Karpas-422 (cell line): ENCODE measurements at regions not wholly inside any gene's neighbourhood (a gene's known extent, or its start where the extent isn't known, plus 50 kb on each side); places are given as distances from the start of the nearest gene placed in this dataset.

ENCODE experiments used
- DNase-seq: peaks from one replicate; pipeline ENCODE4 v3.0.0-alpha.2; 2015
- H2AFZ ChIP-seq: fragments of 200-600 bp; sonication (generic); 2 replicates; pipeline ENCODE4 v1.6.1; 2014; ENCODE audit warnings: antibody characterized with exemption, low read length, mixed read lengths
- H3K27ac ChIP-seq: fragments of 200-600 bp; sonication (generic); 2 replicates; pipeline ENCODE4 v1.5.1; 2014; ENCODE audit warnings: mild to moderate bottlenecking, low read length, moderate library complexity
- H3K27me3 ChIP-seq: fragments of 200-600 bp; sonication (generic); 2 replicates; pipeline ENCODE4 v1.6.1; 2014; ENCODE audit warnings: low read length, mixed read lengths
- H3K36me3 ChIP-seq: fragments of 200-600 bp; sonication (generic); 2 replicates; pipeline ENCODE4 v1.6.1; 2014; ENCODE audit warnings: low read length, mixed read lengths; ENCODE audit not compliant: insufficient read depth
- H3K4me1 ChIP-seq: fragments of 200-600 bp; sonication (generic); 2 replicates; pipeline ENCODE4 v1.6.1; 2014; ENCODE audit warnings: mild to moderate bottlenecking, low read length, mixed read lengths
- H3K4me2 ChIP-seq: fragments of 200-600 bp; sonication (generic); 2 replicates; pipeline ENCODE4 v1.6.1; 2014; ENCODE audit warnings: low read length, low read depth, mild to moderate bottlenecking; ENCODE audit not compliant: poor library complexity, severe bottlenecking
- H3K4me3 ChIP-seq: fragments of 200-600 bp; sonication (generic); 2 replicates; pipeline ENCODE4 v1.5.1; 2014; ENCODE audit warnings: mild to moderate bottlenecking, antibody characterized with exemption, low read length, mixed read lengths
- H3K79me2 ChIP-seq: fragments of 200-600 bp; sonication (generic); 2 replicates; pipeline ENCODE4 v1.6.1; 2014; ENCODE audit warnings: mild to moderate bottlenecking, low read length, mixed read lengths
- H3K9ac ChIP-seq: fragments of 200-600 bp; sonication (generic); 2 replicates; pipeline ENCODE4 v1.6.0; 2014; ENCODE audit warnings: low read length
- H3K9me2 ChIP-seq: fragments of 200-600 bp; sonication (generic), shearing (Covaris generic); replicated peaks from 2 replicates; pipeline ENCODE4 v1.6.0; 2014; ENCODE audit warnings: mild to moderate bottlenecking, low read length, moderate library complexity; ENCODE audit not compliant: insufficient read depth
- H3K9me3 ChIP-seq: fragments of 300-700, 200-600 bp; sonication (generic); 2 replicates; pipeline ENCODE4 v1.6.1; 2014; ENCODE audit warnings: low read length, mixed read lengths
- H4K20me1 ChIP-seq: fragments of 200-600 bp; sonication (generic); 2 replicates; pipeline ENCODE4 v1.6.1; 2014; ENCODE audit warnings: mild to moderate bottlenecking, antibody characterized with exemption, low read length, low read depth; ENCODE audit not compliant: insufficient read depth

DNA sequence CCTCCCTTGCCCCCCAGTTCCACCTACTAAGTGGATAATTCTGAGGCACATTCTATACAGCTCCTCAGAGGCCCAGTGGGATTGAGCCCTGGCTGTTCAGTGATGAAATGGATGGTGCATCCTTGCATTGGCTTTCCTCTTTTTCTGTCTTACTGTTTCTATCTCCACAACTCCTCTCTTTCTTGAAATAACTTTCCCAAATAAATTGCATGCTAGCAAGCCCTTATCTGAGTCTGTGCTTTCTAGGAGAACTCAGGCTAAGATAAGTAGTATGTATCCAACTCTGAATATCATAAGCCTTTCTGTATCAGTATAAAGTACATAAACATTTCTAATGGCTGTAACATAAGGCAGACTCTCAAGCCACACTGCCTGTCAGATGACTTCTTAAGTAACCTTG is 603.8 kb upstream of the USP24 start:
- no peaks in the 10 kb centered on the region for H3K9me2 ChIP-seq
- no peaks in the 10 kb centered on the region for H3K36me3 ChIP-seq

DNA sequence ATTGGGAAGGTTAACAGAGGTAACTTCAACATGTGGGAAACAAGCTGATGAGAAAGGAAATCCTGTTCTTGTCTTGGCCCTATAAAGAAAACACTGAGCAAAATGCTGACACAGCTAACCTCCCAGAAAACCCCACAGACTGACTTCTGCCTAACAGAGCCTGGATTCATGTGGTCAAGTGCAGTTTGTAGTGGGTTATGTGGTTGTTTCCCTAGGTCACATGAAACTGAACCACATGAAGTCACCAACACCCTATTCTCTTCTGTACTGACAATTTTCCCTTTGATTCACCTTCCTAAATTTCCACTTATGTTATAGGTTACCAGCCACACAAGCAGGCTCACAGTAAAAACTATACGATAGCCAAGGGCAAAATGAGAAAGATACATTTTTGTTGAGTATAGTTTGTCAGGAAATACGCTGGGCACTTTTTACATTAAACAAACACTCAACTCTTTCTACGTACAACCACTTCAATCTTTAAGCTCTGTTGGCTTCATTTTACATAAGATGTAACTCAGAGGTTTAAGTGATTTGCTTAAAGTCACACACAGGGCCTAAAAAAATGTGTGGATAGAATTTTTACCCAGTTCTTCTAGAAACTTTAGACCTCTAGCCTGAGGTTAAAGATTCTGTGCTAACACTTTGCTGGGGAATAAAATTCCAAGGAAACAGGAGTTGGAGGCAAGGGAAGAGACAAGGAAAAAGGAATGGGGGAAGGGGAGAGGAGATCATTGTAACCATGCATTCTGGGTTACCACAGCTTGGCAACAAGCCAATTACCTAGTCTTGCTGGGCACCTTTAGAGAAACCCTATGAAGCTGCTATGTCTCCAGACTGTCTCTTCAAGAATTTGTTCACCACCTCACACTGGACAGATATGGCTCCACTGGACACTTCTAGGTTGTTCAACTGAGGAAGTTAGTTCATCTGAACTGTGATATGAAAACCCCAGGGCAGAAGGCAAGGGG is 601.6 kb upstream of the USP24 start:
- H2AFZ ChIP-seq = no peak overlapping the region
- H3K27me3 ChIP-seq = no peaks in the 10 kb centered on the region
- no peaks in the 10 kb centered on the region for H4K20me1 ChIP-seq
- no peaks in the 10 kb centered on the region for H3K9me2 ChIP-seq
- H3K4me2 ChIP-seq = no peak overlapping the region
- H3K27ac ChIP-seq = no peak overlapping the region
- no peaks in the 10 kb centered on the region for H3K79me2 ChIP-seq
- no peaks in the 10 kb centered on the region for H3K4me1 ChIP-seq
- H3K4me3 ChIP-seq = no peak overlapping the region
- no peak for DNase-seq
- H3K9ac ChIP-seq = no peak overlapping the region
- H3K9me3 ChIP-seq = no peaks in the 10 kb centered on the region
- H3K36me3 ChIP-seq = no peaks in the 10 kb centered on the region

More for the DNA sequence above, 603.8 kb upstream of the USP24 start:
- Histone ChIP-seq H3K4me3 (no peak overlapping the region), H3K27ac (no peak overlapping the region), H3K4me2 (no peak overlapping the region), H3K27me3 (no peaks in the 10 kb centered on the region), H3K9ac (no peak overlapping the region), H2AFZ (no peak overlapping the region), H3K9me3 (no peaks in the 10 kb centered on the region), H4K20me1 (no peaks in the 10 kb centered on the region), H3K4me1 (no peaks in the 10 kb centered on the region), H3K79me2 (no peaks in the 10 kb centered on the region)
- no peak for DNase-seq

DNA sequence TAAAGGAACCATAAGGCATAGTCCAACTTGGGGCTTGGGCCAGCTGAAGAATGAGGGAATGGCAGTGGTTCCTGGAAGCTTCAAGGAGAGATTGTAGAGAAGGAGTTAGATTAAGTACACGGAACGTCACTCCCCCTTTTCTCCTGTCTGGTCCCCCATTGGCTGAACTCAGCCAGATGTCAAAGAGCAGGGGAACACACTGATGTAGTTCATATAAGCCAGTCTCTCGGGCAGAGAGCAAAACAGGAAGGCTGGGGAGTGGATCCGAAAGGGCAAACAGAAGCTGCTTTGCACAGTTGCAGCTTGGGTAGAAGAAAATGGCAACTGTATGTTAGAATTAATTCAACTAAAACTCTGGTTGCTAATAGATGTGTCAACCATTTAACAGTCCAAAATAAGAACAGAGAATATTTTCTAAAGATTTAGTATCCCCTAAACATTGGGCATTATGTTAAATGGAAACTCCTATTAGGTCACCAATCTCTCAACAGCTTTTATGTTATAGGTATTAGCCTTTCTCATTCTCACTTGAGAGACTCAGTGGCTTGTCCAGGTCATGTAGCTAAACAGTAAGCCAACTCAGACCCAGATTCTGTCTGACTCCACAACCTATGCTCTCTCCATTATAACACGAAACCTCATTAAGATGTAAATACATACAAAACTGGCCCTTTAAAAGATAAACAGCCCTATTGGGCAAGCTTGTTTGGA is 600.7 kb upstream of the USP24 start:
- no peaks in the 10 kb centered on the region for H3K27me3 ChIP-seq
- no peak overlapping the region for H3K4me2 ChIP-seq
- no peaks in the 10 kb centered on the region for H3K9me2 ChIP-seq
- no peaks in the 10 kb centered on the region for H3K36me3 ChIP-seq
- H3K27ac ChIP-seq = no peak overlapping the region
- H3K4me1 ChIP-seq = no peaks in the 10 kb centered on the region
- H3K4me3 ChIP-seq = no peak overlapping the region
- no peaks in the 10 kb centered on the region for H4K20me1 ChIP-seq
- no peak for DNase-seq
- H3K9ac ChIP-seq = no peak overlapping the region
- H3K79me2 ChIP-seq = no peaks in the 10 kb centered on the region
- no peak overlapping the region for H2AFZ ChIP-seq
- no peaks in the 10 kb centered on the region for H3K9me3 ChIP-seq

DNA sequence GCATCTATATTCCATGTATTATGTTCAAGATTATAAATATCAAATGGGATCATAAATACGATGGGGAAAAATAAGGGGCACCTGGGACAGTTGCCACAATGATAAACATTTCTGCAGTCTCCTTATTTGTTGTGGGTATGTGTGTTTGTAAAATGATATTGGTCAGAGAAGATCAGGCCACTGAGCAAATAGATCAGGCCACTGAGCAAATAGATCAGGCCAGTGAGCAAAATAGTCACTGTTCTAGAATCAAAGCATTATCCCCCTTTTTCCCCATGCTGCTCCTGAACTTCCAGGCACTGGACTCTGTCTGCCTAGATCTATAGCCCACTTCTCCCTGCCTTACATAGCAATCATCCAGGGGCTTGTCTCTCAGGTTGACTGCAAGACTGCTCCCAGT is 599.8 kb upstream of the USP24 start:
- Histone ChIP-seq H4K20me1 (no peaks in the 10 kb centered on the region), H3K9ac (no peak overlapping the region), H3K4me3 (no peak overlapping the region), H3K4me1 (no peaks in the 10 kb centered on the region), H3K9me3 (no peaks in the 10 kb centered on the region), H2AFZ (no peak overlapping the region), H3K27me3 (no peaks in the 10 kb centered on the region), H3K27ac (no peak overlapping the region), H3K9me2 (no peaks in the 10 kb centered on the region), H3K79me2 (no peaks in the 10 kb centered on the region), H3K36me3 (no peaks in the 10 kb centered on the region), H3K4me2 (no peak overlapping the region)
- no peak for DNase-seq

DNA sequence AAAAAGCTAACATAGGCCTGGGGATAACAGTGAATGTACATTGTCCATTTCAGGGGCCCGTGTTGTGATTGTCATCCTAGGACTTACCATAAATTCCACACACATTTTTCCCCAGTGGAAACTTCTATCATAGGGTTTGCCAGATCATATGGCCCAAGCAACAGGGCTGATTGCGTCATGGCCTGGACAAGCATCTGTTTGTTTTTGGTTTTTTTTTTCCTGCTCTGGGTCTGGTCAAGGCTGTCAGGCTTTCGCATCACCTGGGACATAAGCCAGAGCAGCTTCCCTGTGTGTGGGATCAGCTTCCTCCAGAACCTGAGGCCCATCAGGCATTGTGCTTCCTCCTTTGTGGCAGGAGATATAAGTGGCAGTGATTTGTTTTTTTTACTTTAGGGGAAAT is 598.5 kb upstream of the USP24 start:
- Histone ChIP-seq H3K79me2 (no peaks in the 10 kb centered on the region), H3K9me3 (no peaks in the 10 kb centered on the region), H3K9me2 (no peaks in the 10 kb centered on the region), H3K4me3 (no peak overlapping the region), H3K9ac (no peak overlapping the region), H3K4me2 (no peak overlapping the region), H3K36me3 (no peaks in the 10 kb centered on the region), H4K20me1 (no peaks in the 10 kb centered on the region), H3K27me3 (no peaks in the 10 kb centered on the region), H3K4me1 (no peaks in the 10 kb centered on the region), H2AFZ (no peak overlapping the region), H3K27ac (no peak overlapping the region)
- DNase-seq = no peak

DNA sequence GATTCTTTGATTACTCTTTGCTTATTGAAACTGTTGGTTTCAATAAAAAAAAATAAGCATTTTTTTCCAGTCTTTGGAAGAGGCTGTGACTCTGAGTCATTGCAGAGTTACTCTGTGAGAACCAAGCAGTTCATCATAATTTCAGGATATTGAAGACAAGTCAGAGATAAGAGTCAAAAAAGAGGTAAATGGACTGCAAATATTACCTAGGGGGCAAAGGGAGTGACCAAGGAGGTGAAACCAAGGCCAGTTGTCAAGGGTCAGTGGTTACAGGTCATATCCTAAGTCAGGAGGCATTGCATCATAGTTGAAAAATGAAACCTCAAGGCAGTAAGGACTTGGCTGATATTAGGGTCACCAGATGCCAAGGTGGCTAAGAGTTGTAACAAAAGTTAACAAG is 597.1 kb upstream of the USP24 start:
- DNase-seq = no peak
- no peaks in the 10 kb centered on the region for H3K79me2 ChIP-seq
- H3K27ac ChIP-seq = no peak overlapping the region
- no peak overlapping the region for H2AFZ ChIP-seq
- no peak overlapping the region for H3K4me3 ChIP-seq
- H3K9ac ChIP-seq = no peak overlapping the region
- H3K36me3 ChIP-seq = no peaks in the 10 kb centered on the region
- no peak overlapping the region for H3K4me2 ChIP-seq
- H3K9me2 ChIP-seq = no peaks in the 10 kb centered on the region
- no peaks in the 10 kb centered on the region for H3K27me3 ChIP-seq
- H4K20me1 ChIP-seq = no peaks in the 10 kb centered on the region
- H3K4me1 ChIP-seq = no peaks in the 10 kb centered on the region
- H3K9me3 ChIP-seq = no peaks in the 10 kb centered on the region

DNA sequence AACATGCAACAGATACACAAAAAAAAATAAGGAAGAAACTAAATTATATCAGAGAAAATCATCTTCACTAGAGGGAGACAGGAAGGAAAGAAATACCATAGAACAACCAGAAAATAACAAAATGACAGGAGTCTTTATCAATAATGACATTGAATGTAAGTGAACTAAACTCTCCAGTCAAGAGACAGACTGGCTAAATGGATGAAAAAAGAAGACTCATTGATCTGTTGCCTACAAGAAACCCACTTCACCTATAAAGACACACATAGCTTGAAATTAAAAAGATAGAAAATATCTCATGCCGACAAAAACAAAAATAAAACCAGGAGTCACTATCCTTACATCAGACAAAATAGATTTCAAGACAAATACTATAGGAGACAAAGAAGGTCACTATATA is 593.1 kb upstream of the USP24 start:
- no peaks in the 10 kb centered on the region for H3K9me2 ChIP-seq
- no peaks in the 10 kb centered on the region for H3K36me3 ChIP-seq
- H3K4me2 ChIP-seq = no peak overlapping the region
- H3K27me3 ChIP-seq = no peaks in the 10 kb centered on the region
- H3K9me3 ChIP-seq = no peaks in the 10 kb centered on the region
- H3K4me3 ChIP-seq = no peak overlapping the region
- no peaks in the 10 kb centered on the region for H4K20me1 ChIP-seq
- H3K27ac ChIP-seq = no peak overlapping the region
- DNase-seq = no peak
- H3K9ac ChIP-seq = no peak overlapping the region
- no peaks in the 10 kb centered on the region for H3K4me1 ChIP-seq
- H2AFZ ChIP-seq = no peak overlapping the region
- no peaks in the 10 kb centered on the region for H3K79me2 ChIP-seq

DNA sequence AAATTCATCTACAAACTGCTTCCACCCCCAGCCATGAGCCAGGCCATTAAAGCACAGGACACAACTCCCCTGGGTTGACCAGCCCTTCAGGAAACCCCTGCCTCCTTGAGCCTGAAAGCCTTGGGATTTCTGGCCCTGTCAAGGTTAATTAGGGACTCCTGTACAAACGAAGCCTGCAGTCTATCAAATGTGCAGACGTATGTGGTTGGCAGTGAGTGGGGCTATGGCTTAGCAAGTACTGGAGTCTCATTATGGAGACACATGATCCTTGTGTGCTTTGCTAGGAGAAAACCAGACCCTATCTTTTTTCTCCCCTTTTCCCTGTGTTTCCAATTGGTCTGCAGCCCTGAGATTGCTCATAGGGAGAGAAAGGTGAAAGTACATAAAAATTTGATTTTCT is 588.3 kb upstream of the USP24 start:
- Histone ChIP-seq H3K9me3 (no peaks in the 10 kb centered on the region), H3K79me2 (no peaks in the 10 kb centered on the region), H2AFZ (no peak overlapping the region), H4K20me1 (no peaks in the 10 kb centered on the region), H3K9ac (no peak overlapping the region), H3K36me3 (no peaks in the 10 kb centered on the region), H3K4me2 (no peak overlapping the region), H3K4me1 (no peaks in the 10 kb centered on the region), H3K9me2 (no peaks in the 10 kb centered on the region), H3K27me3 (no peaks in the 10 kb centered on the region), H3K27ac (no peak overlapping the region), H3K4me3 (no peak overlapping the region)
- no peak for DNase-seq
